ENCODE measurements at regions not wholly inside any gene's neighbourhood (a gene's known extent, or its start where the extent isn't known, plus 50 kb on each side); places are given as distances from the start of the nearest gene placed in this dataset.

GRCh38 chr5:18872978-18873377 lies 1115.0 kb downstream of the CDH18 start:
- H3K9ac ChIP-seq (replicated peaks in 1 of 4; ENCODE audit: extremely low read depth in 1 of 4, low read depth in 3 of 4, low read length in 3 of 4), result no peak overlapping the region
- TF ChIP-seq RAD21 (IDR thresholded peaks at IDR 0.05 in 1 of 2, conservative IDR thresholded peaks at IDR 0.05 in 1 of 2; ENCODE audit: low read depth in 2 of 2, low read length in 2 of 2) (no peak), YY1 (IDR thresholded peaks at IDR 0.05; ENCODE audit: low read depth, low read length) (no peak), TCF12 (IDR thresholded peaks at IDR 0.05; ENCODE audit: low read depth, low read length) (no peak), BACH1 (IDR thresholded peaks at IDR 0.05; ENCODE audit: low read length) (no peak), KDM4A (IDR thresholded peaks at IDR 0.05; ENCODE audit: low read depth, low read length, severe bottlenecking) (no peak)
- POLR2A ChIA-PET (ENCODE audit: partially characterized antibody), result no interaction called here
- H3K4me1 ChIP-seq (replicated peaks in 1 of 4; ENCODE audit: control insufficient read depth in 3 of 4, insufficient read depth in 4 of 4, low read length in 3 of 4), result no peaks in the 10 kb centered on the region
- H3K4me3 ChIP-seq (ENCODE audit: extremely low read depth in 1 of 4, insufficient read depth in 2 of 4, low read depth in 3 of 4, low read length in 4 of 4), result no peak overlapping the region
- H4K8ac ChIP-seq (ENCODE audit: extremely low read depth, insufficient read depth, low read length), result no peak overlapping the region
- DNase-seq (ENCODE audit: low read depth in 1 of 2, low spot score in 2 of 2) (no peak), FAIRE-seq (no peak)
- WGBS, 2 experiments (ENCODE audit: extremely low coverage in 1 of 2, insufficient coverage in 1 of 2, insufficient read length in 1 of 2, insufficient replicate concordance in 2 of 2, low coverage in 1 of 2, low lambda C conversion rate in 2 of 2, missing lambda C conversion rate in 1 of 2), result 78% methylated on average over 6 of the region's 6 CpGs; no CpG with 5 or more reads in 1 of the 2 experiments
- no peaks in the 10 kb centered on the region for H4K20me1 ChIP-seq (replicated peaks in 1 of 2; ENCODE audit: control insufficient read depth in 1 of 2, insufficient read depth in 2 of 2, low read length in 2 of 2)
- H2BK120ac ChIP-seq (replicated peaks; ENCODE audit: low read depth, low read length), result no peak overlapping the region
- no peaks in the 10 kb centered on the region for H3K36me3 ChIP-seq (ENCODE audit: control insufficient read depth in 2 of 4, insufficient read depth in 4 of 4, low read length in 3 of 4)
- no peak overlapping the region for H4K5ac ChIP-seq (ENCODE audit: insufficient read length, low read depth, low read length)
- H3K79me1 ChIP-seq (ENCODE audit: low read depth, low read length), result no peaks in the 10 kb centered on the region
- CTCF ChIA-PET (ENCODE audit: partially characterized antibody), result no interaction called here
- H3K56ac ChIP-seq (replicated peaks; ENCODE audit: insufficient read length, low read depth, low read length), result no peak overlapping the region
- H2BK15ac ChIP-seq (ENCODE audit: low read length), result no peak overlapping the region
- H3K79me2 ChIP-seq (ENCODE audit: control insufficient read depth in 1 of 2, insufficient read depth in 2 of 2, low read length in 2 of 2), result no peaks in the 10 kb centered on the region
- H2BK20ac ChIP-seq (ENCODE audit: low read length), result no peak overlapping the region
- H2AK5ac ChIP-seq (ENCODE audit: low read depth, low read length), result no peak overlapping the region
- no peak overlapping the region for H3K4me2 ChIP-seq (ENCODE audit: insufficient read depth in 1 of 2, low read depth in 2 of 2, low read length in 2 of 2)
- H2AFZ ChIP-seq (ENCODE audit: low read length), result peak overlapping the region; percentile 46; the same call in 1 of the 2 replicates
- H2BK5ac ChIP-seq (ENCODE audit: low read depth, low read length), result no peak overlapping the region
- H4K91ac ChIP-seq (replicated peaks; ENCODE audit: insufficient read length, low read length), result no peak overlapping the region
- H3K27me3 ChIP-seq (replicated peaks in 1 of 4; ENCODE audit: control insufficient read depth in 3 of 4, extremely low read depth in 1 of 4, insufficient read depth in 3 of 4, low read length in 3 of 4), result no peaks in the 10 kb centered on the region
- H3K9me3 ChIP-seq (ENCODE audit: insufficient read depth in 2 of 2, low read depth in 1 of 2, low read length in 1 of 2), result no peaks in the 10 kb centered on the region
- no peak overlapping the region for H3K18ac ChIP-seq (ENCODE audit: extremely low read depth, low read length)
- no peak overlapping the region for H3K23ac ChIP-seq (ENCODE audit: insufficient read length)
- H2BK12ac ChIP-seq (ENCODE audit: low read depth, low read length), result no peak overlapping the region
- no peak overlapping the region for H3K4ac ChIP-seq (replicated peaks; ENCODE audit: insufficient read length, low read depth, low read length)
- H3K23me2 ChIP-seq (ENCODE audit: low read depth, low read length), result no peaks in the 10 kb centered on the region
- no peak overlapping the region for H3K27ac ChIP-seq (ENCODE audit: low read depth, low read length)
- H3K14ac ChIP-seq (ENCODE audit: insufficient read length), result no peak overlapping the region

Data from H1 (cell line).